H9 (cell line): ENCODE measurements at regions not wholly inside any gene's neighbourhood (a gene's known extent, or its start where the extent isn't known, plus 50 kb on each side); places are given as distances from the start of the nearest gene placed in this dataset.

Experiments used
- DNase-seq: peaks from one replicate; pipeline ENCODE4 v3.0.0-alpha.2; 2017
- H2AFZ ChIP-seq: one replicate; pipeline ENCODE4 v1.6.1; 2013; ENCODE audit warnings: mild to moderate bottlenecking, low read length, control low read depth, moderate library complexity
- H2AK5ac ChIP-seq: 2 replicates; pipeline ENCODE4 v1.6.1; 2013; ENCODE audit warnings: low read length, control low read depth, mixed read lengths; ENCODE audit not compliant: insufficient read length
- H2BK120ac ChIP-seq: one replicate; pipeline ENCODE4 v1.6.1; 2013; ENCODE audit warnings: low read depth, mild to moderate bottlenecking, low read length, control low read depth, inconsistent platforms; ENCODE audit not compliant: poor library complexity, severe bottlenecking
- H2BK12ac ChIP-seq: 2 replicates; pipeline ENCODE4 v1.6.1; 2013; ENCODE audit warnings: low read length, control low read depth, mixed read lengths, low read depth; ENCODE audit not compliant: insufficient read length
- H2BK15ac ChIP-seq: 2 replicates; pipeline ENCODE4 v1.6.1; 2013; ENCODE audit warnings: low read depth, low read length, control low read depth
- H2BK20ac ChIP-seq: one replicate; pipeline ENCODE4 v1.6.1; 2013; ENCODE audit warnings: low read depth, mild to moderate bottlenecking, low read length, control low read depth, inconsistent platforms; ENCODE audit not compliant: poor library complexity, severe bottlenecking
- H2BK5ac ChIP-seq: 2 replicates; pipeline ENCODE4 v1.6.1; 2013; ENCODE audit warnings: low read length, control low read depth, mixed read lengths; ENCODE audit not compliant: insufficient read length
- H3K14ac ChIP-seq: 2 replicates; pipeline ENCODE4 v1.6.1; 2013; ENCODE audit warnings: low read length, control low read depth; ENCODE audit not compliant: insufficient read depth
- H3K18ac ChIP-seq: 2 replicates; pipeline ENCODE4 v1.6.1; 2013; ENCODE audit warnings: low read depth, mild to moderate bottlenecking, mixed read lengths, low read length, control low read depth; ENCODE audit not compliant: insufficient read length
- H3K23ac ChIP-seq: 2 replicates; pipeline ENCODE4 v1.6.1; 2013; ENCODE audit warnings: low read length, control low read depth, mixed read lengths, low read depth; ENCODE audit not compliant: insufficient read length
- H3K23me2 ChIP-seq: 2 replicates; pipeline ENCODE4 v1.6.1; 2013; ENCODE audit warnings: low read depth, mild to moderate bottlenecking, mixed read lengths, low read length, control low read depth; ENCODE audit not compliant: insufficient read length, poor library complexity, severe bottlenecking
- H3K27ac ChIP-seq: 2 replicates; pipeline ENCODE4 v1.5.1; 2013; ENCODE audit warnings: low read length, control low read depth, mixed read lengths, low read depth; ENCODE audit not compliant: insufficient read length
- H3K27me3 ChIP-seq: 2 replicates; pipeline ENCODE4 v1.6.1; 2013; ENCODE audit warnings: low read length, control low read depth, inconsistent platforms; ENCODE audit not compliant: insufficient read depth
- H3K4ac ChIP-seq: 2 replicates; pipeline ENCODE4 v1.6.1; 2013; ENCODE audit warnings: low read depth, mild to moderate bottlenecking, control low read depth, inconsistent platforms, low read length, moderate library complexity
- H3K4me1 ChIP-seq: 2 replicates; pipeline ENCODE4 v1.6.1; 2013; ENCODE audit warnings: low read length, control low read depth, inconsistent platforms; ENCODE audit not compliant: insufficient read depth
- H3K4me2 ChIP-seq: 2 replicates; pipeline ENCODE4 v1.6.1; 2013; ENCODE audit warnings: low read length, control low read depth, mixed read lengths; ENCODE audit not compliant: insufficient read length, insufficient read depth
- H3K56ac ChIP-seq: 2 replicates; pipeline ENCODE4 v1.6.1; 2013; ENCODE audit warnings: low read depth, mild to moderate bottlenecking, mixed read lengths, low read length, control low read depth; ENCODE audit not compliant: insufficient read length
- H3K79me1 ChIP-seq: 2 replicates; pipeline ENCODE4 v1.6.1; 2013; ENCODE audit warnings: low read depth, mild to moderate bottlenecking, moderate library complexity, low read length, control low read depth, inconsistent platforms; ENCODE audit not compliant: insufficient read depth, poor library complexity, severe bottlenecking
- H3K79me2 ChIP-seq: 2 replicates; pipeline ENCODE4 v1.6.1; 2013; ENCODE audit warnings: low read length, control low read depth, inconsistent platforms; ENCODE audit not compliant: insufficient read depth
- H3K9ac ChIP-seq: 2 replicates; pipeline ENCODE4 v1.6.1; 2013; ENCODE audit warnings: low read length, control low read depth, mixed read lengths; ENCODE audit not compliant: insufficient read length; ENCODE audit errors: extremely low read depth
- H3K9me3 ChIP-seq: one replicate; pipeline ENCODE4 v1.6.1; 2013; ENCODE audit warnings: low read depth, low read length, inconsistent platforms; ENCODE audit not compliant: control insufficient read depth
- H3T11ph ChIP-seq: one replicate; pipeline ENCODE4 v1.6.1; 2013; ENCODE audit warnings: mild to moderate bottlenecking, low read length, control low read depth, inconsistent platforms
- H4K20me1 ChIP-seq: one replicate; pipeline ENCODE4 v1.6.1; 2013; ENCODE audit not compliant: control insufficient read depth, insufficient read length, insufficient read depth
- H4K5ac ChIP-seq: 2 replicates; pipeline ENCODE4 v1.6.1; 2013; ENCODE audit warnings: low read depth, mild to moderate bottlenecking, mixed read lengths, low read length, control low read depth; ENCODE audit not compliant: insufficient read length
- H4K8ac ChIP-seq: replicated peaks from 2 replicates; pipeline ENCODE4 v1.6.1; 2013; ENCODE audit warnings: low read length, control low read depth, mixed read lengths, low read depth; ENCODE audit not compliant: insufficient read length
- H4K91ac ChIP-seq: 2 replicates; pipeline ENCODE4 v1.6.1; 2013; ENCODE audit warnings: low read depth, mild to moderate bottlenecking, moderate library complexity, mixed read lengths, low read length, control low read depth; ENCODE audit not compliant: insufficient read length
- H3K27ac Mint-ChIP-seq, 3 experiments: 2 replicates in 2 of 3; 3 replicates in 1 of 3; pipeline ENCODE4 v1.8.0; 2020 to 2021; ENCODE audit warnings: mixed read lengths in 3 of 3, mild to moderate bottlenecking in 1 of 3, moderate library complexity in 1 of 3
- H3K27me3 Mint-ChIP-seq: 2 replicates; pipeline ENCODE4 v1.8.0; 2021; ENCODE audit warnings: low read depth, mild to moderate bottlenecking, moderate library complexity, mixed read lengths
- H3K36me3 Mint-ChIP-seq, 3 experiments: 2 replicates in 2 of 3; 3 replicates in 1 of 3; pipeline ENCODE4 v1.8.0; 2020 to 2021; ENCODE audit warnings: low read depth in 3 of 3, mixed read lengths in 3 of 3; ENCODE audit not compliant: insufficient read depth in 1 of 3
- H3K4me1 Mint-ChIP-seq, 2 experiments: 2 replicates each; pipeline ENCODE4 v1.8.0; 2020; ENCODE audit warnings: mixed read lengths in 2 of 2
- H3K4me3 Mint-ChIP-seq, 2 experiments: 2 replicates in 1 of 2; 3 replicates in 1 of 2; pipeline ENCODE4 v1.8.0; 2020 to 2021; ENCODE audit warnings: mild to moderate bottlenecking in 2 of 2, mixed read lengths in 2 of 2, moderate library complexity in 1 of 2
- H3K9me3 Mint-ChIP-seq, 2 experiments: 2 replicates in 1 of 2; 3 replicates in 1 of 2; pipeline ENCODE4 v1.8.0; 2020; ENCODE audit warnings: mild to moderate bottlenecking in 2 of 2, mixed read lengths in 2 of 2, moderate library complexity in 1 of 2
- WGBS: extraction: QIAGEN DNeasy Blood & Tissue Kit; methylation state at CpG from one replicate; pipeline ENCODE4 v1.1.7; 2013; ENCODE audit warnings: missing lambda C conversion rate, low lambda C conversion rate, mixed read lengths; ENCODE audit not compliant: insufficient read length; ENCODE audit errors: extremely low coverage; 5-methylcytosine and 5-hydroxymethylcytosine counted together
- TF ChIP-seq, protein P1 (sequence below): fragments of 200-600 bp; sonication (generic); conservative IDR thresholded peaks from 3 replicates; pipeline ENCODE4 v1.8.0; 2021; ENCODE audit warnings: antibody characterized with exemption, mild to moderate bottlenecking

DNA sequence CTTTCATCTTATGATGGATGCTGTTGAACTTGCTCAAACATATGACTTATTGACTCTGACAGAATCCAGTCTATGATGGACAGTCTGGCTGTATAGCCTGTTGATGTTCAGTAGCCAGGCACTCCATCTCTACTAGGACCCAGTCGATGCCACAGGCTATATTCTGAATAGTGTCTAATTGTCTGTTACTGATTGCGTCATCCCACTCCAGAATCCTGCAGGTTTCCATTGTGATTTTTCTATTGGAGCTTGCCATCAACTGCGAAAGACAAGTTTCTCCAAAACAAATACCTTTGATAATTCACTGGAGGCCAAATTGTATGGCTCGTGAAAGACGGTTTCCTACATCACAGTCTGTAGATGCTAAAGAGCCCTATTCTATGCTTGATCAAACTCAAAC is 481.7 kb upstream of the CHORDC1 start:
- no peak overlapping the region for H2BK5ac ChIP-seq
- no peaks in the 10 kb centered on the region for H3K27me3 ChIP-seq
- no peaks in the 10 kb centered on the region for H3K9me3 Mint-ChIP-seq
- no peaks in the 10 kb centered on the region for H3K79me2 ChIP-seq
- no peak overlapping the region for H2BK120ac ChIP-seq
- H2BK20ac ChIP-seq, result no peak overlapping the region
- no peak overlapping the region for H3K4me2 ChIP-seq
- TF ChIP-seq, protein P1, sequence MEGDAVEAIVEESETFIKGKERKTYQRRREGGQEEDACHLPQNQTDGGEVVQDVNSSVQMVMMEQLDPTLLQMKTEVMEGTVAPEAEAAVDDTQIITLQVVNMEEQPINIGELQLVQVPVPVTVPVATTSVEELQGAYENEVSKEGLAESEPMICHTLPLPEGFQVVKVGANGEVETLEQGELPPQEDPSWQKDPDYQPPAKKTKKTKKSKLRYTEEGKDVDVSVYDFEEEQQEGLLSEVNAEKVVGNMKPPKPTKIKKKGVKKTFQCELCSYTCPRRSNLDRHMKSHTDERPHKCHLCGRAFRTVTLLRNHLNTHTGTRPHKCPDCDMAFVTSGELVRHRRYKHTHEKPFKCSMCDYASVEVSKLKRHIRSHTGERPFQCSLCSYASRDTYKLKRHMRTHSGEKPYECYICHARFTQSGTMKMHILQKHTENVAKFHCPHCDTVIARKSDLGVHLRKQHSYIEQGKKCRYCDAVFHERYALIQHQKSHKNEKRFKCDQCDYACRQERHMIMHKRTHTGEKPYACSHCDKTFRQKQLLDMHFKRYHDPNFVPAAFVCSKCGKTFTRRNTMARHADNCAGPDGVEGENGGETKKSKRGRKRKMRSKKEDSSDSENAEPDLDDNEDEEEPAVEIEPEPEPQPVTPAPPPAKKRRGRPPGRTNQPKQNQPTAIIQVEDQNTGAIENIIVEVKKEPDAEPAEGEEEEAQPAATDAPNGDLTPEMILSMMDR, result no peak
- H3K4ac ChIP-seq, result no peak overlapping the region
- no peak overlapping the region for H3K23ac ChIP-seq
- WGBS, result no CpG with 5 or more reads among the region's 5 CpGs
- no peak overlapping the region for H3K9ac ChIP-seq
- H3K4me1 Mint-ChIP-seq, result peaks cover 15 to 22% of the 10 kb centered on the region in 2 experiments
- H3K79me1 ChIP-seq, result no peaks in the 10 kb centered on the region
- no peak overlapping the region for H2BK15ac ChIP-seq
- no peak overlapping the region for H4K91ac ChIP-seq
- H3K9me3 ChIP-seq, result no peaks in the 10 kb centered on the region
- no peak overlapping the region for H4K5ac ChIP-seq
- no peak overlapping the region for H3K27ac ChIP-seq
- no peak overlapping the region for H2AK5ac ChIP-seq
- no peak for DNase-seq
- no peaks in the 10 kb centered on the region for H3K36me3 Mint-ChIP-seq
- no peak overlapping the region for H3K4me3 Mint-ChIP-seq
- no peak overlapping the region for H4K8ac ChIP-seq
- no peak overlapping the region for H3T11ph ChIP-seq
- H3K27me3 Mint-ChIP-seq, result no peaks in the 10 kb centered on the region
- H4K20me1 ChIP-seq, result no peaks in the 10 kb centered on the region
- H3K4me1 ChIP-seq, result no peaks in the 10 kb centered on the region
- no peak overlapping the region for H3K56ac ChIP-seq
- H3K27ac Mint-ChIP-seq, result no peak overlapping the region
- H3K23me2 ChIP-seq, result no peaks in the 10 kb centered on the region
- no peak overlapping the region for H3K14ac ChIP-seq
- no peak overlapping the region for H3K18ac ChIP-seq
- H2BK12ac ChIP-seq, result no peak overlapping the region
- no peak overlapping the region for H2AFZ ChIP-seq
